ENCODE measurements at regions not wholly inside any gene's neighbourhood (a gene's known extent, or its start where the extent isn't known, plus 50 kb on each side); places are given as distances from the start of the nearest gene placed in this dataset.
A peak's percentile ranks its signal among the peaks of the same experiment; 100 is the strongest.

GRCh38 chr2:41475959-41476358 lies 571.9 kb upstream of the PKDCC start:
- DNase-seq (ENCODE audit: insufficient read length, low spot score) (no peak), FAIRE-seq (no peak)
- TF ChIP-seq SPI1 (IDR thresholded peaks at IDR 0.05; ENCODE audit: low read depth, low read length): peak; percentile 82
- TF ChIP-seq TAF1 (IDR thresholded peaks at IDR 0.05; ENCODE audit: low read depth, low read length): no peak

GRCh38 chr2:41482659-41483058 lies 565.2 kb upstream of the PKDCC start:
- no peak for TF ChIP-seq POLR2AphosphoS5 (IDR thresholded peaks at IDR 0.05; ENCODE audit: low read depth, low read length)
- TF ChIP-seq TAF1 (IDR thresholded peaks at IDR 0.05; ENCODE audit: low read depth, low read length): no peak
- no peak for TF ChIP-seq PAX5 (IDR thresholded peaks at IDR 0.05; ENCODE audit: insufficient read depth, low read length, severe bottlenecking)
- TF ChIP-seq POU2F2 (IDR thresholded peaks at IDR 0.05; ENCODE audit: low read depth, low read length): no peak
- no peak for FAIRE-seq
- no peak for DNase-seq (ENCODE audit: insufficient read length, low spot score)

- no peak for FAIRE-seq
- no peak for DNase-seq (ENCODE audit: insufficient read length, low spot score)
- no peak for TF ChIP-seq PAX5 (IDR thresholded peaks at IDR 0.05; ENCODE audit: insufficient read depth, low read length, severe bottlenecking)
Observed at GRCh38 chr2:41483226-41483625, 564.6 kb upstream of the PKDCC start.

GRCh38 chr2:41483982-41484857 lies 563.6 kb upstream of the PKDCC start:
- FAIRE-seq: no peak
- TF ChIP-seq TAF1 (IDR thresholded peaks at IDR 0.05; ENCODE audit: low read depth, low read length): no peak

GRCh38 chr2:41484858-41485234 lies 563.0 kb upstream of the PKDCC start:
- DNase-seq (ENCODE audit: insufficient read length, low spot score) (no peak), FAIRE-seq (no peak)
- TF ChIP-seq POLR2A (IDR thresholded peaks at IDR 0.05; ENCODE audit: low read depth, low read length): no peak
- TF ChIP-seq SPI1 (IDR thresholded peaks at IDR 0.05; ENCODE audit: low read depth, low read length): no peak
- TF ChIP-seq PAX5 (IDR thresholded peaks at IDR 0.05; ENCODE audit: insufficient read depth, low read length, severe bottlenecking): no peak
- no peak for TF ChIP-seq POLR2AphosphoS5 (IDR thresholded peaks at IDR 0.05; ENCODE audit: low read depth, low read length)
- no peak for TF ChIP-seq TAF1 (IDR thresholded peaks at IDR 0.05; ENCODE audit: low read depth, low read length)
- TF ChIP-seq POU2F2 (IDR thresholded peaks at IDR 0.05; ENCODE audit: low read depth, low read length): no peak

More at GRCh38 chr2:41483982-41484857, 563.6 kb upstream of the PKDCC start:
- DNase-seq (ENCODE audit: insufficient read length, low spot score): no peak

- TF ChIP-seq TAF1 (IDR thresholded peaks at IDR 0.05; ENCODE audit: low read depth, low read length): no peak
- no peak for TF ChIP-seq POLR2AphosphoS5 (IDR thresholded peaks at IDR 0.05; ENCODE audit: low read depth, low read length)
- no peak for TF ChIP-seq PAX5 (IDR thresholded peaks at IDR 0.05; ENCODE audit: insufficient read depth, low read length, severe bottlenecking)
- no peak for FAIRE-seq
- DNase-seq (ENCODE audit: insufficient read length, low spot score): no peak
Observed at GRCh38 chr2:41486948-41487347, 560.9 kb upstream of the PKDCC start.

- no peak for FAIRE-seq
- no peak for DNase-seq (ENCODE audit: insufficient read length, low spot score)
- no peak for TF ChIP-seq PAX5 (IDR thresholded peaks at IDR 0.05; ENCODE audit: insufficient read depth, low read length, severe bottlenecking)
- peak; percentile 42; the same call in 1 of the 2 replicates for TF ChIP-seq SPI1 (IDR thresholded peaks at IDR 0.05; ENCODE audit: low read depth, low read length)
Observed at GRCh38 chr2:41488888-41489287, 558.9 kb upstream of the PKDCC start.

GRCh38 chr2:41489638-41490037 lies 558.2 kb upstream of the PKDCC start:
- DNase-seq (ENCODE audit: insufficient read length, low spot score): no peak
- no peak for FAIRE-seq
- TF ChIP-seq POLR2A (IDR thresholded peaks at IDR 0.05; ENCODE audit: low read depth, low read length) (no peak), POU2F2 (IDR thresholded peaks at IDR 0.05; ENCODE audit: low read depth, low read length) (no peak), SPI1 (IDR thresholded peaks at IDR 0.05; ENCODE audit: low read depth, low read length) (no peak), TAF1 (IDR thresholded peaks at IDR 0.05; ENCODE audit: low read depth, low read length) (no peak), PAX5 (IDR thresholded peaks at IDR 0.05; ENCODE audit: insufficient read depth, low read length, severe bottlenecking) (no peak), POLR2AphosphoS5 (IDR thresholded peaks at IDR 0.05; ENCODE audit: low read depth, low read length) (no peak)

GRCh38 chr2:41495050-41495449 lies 552.8 kb upstream of the PKDCC start:
- FAIRE-seq (no peak), DNase-seq (ENCODE audit: insufficient read length, low spot score) (no peak)
- TF ChIP-seq POLR2AphosphoS5 (IDR thresholded peaks at IDR 0.05; ENCODE audit: low read depth, low read length): no peak
- no peak for TF ChIP-seq POU2F2 (IDR thresholded peaks at IDR 0.05; ENCODE audit: low read depth, low read length)
- no peak for TF ChIP-seq PAX5 (IDR thresholded peaks at IDR 0.05; ENCODE audit: insufficient read depth, low read length, severe bottlenecking)
- TF ChIP-seq TAF1 (IDR thresholded peaks at IDR 0.05; ENCODE audit: low read depth, low read length): no peak
- TF ChIP-seq POLR2A (IDR thresholded peaks at IDR 0.05; ENCODE audit: low read depth, low read length): no peak
- no peak for TF ChIP-seq SPI1 (IDR thresholded peaks at IDR 0.05; ENCODE audit: low read depth, low read length)

GRCh38 chr2:41496908-41497307 lies 550.9 kb upstream of the PKDCC start:
- FAIRE-seq (no peak), DNase-seq (ENCODE audit: insufficient read length, low spot score) (no peak)
- TF ChIP-seq POLR2AphosphoS5 (IDR thresholded peaks at IDR 0.05; ENCODE audit: low read depth, low read length): no peak
- TF ChIP-seq TAF1 (IDR thresholded peaks at IDR 0.05; ENCODE audit: low read depth, low read length): no peak
- TF ChIP-seq POLR2A (IDR thresholded peaks at IDR 0.05; ENCODE audit: low read depth, low read length): no peak
- TF ChIP-seq PAX5 (IDR thresholded peaks at IDR 0.05; ENCODE audit: insufficient read depth, low read length, severe bottlenecking): no peak
- no peak for TF ChIP-seq POU2F2 (IDR thresholded peaks at IDR 0.05; ENCODE audit: low read depth, low read length)
- no peak for TF ChIP-seq SPI1 (IDR thresholded peaks at IDR 0.05; ENCODE audit: low read depth, low read length)

- no peak for TF ChIP-seq TAF1 (IDR thresholded peaks at IDR 0.05; ENCODE audit: low read depth, low read length)
- no peak for TF ChIP-seq POU2F2 (IDR thresholded peaks at IDR 0.05; ENCODE audit: low read depth, low read length)
- no peak for TF ChIP-seq POLR2AphosphoS5 (IDR thresholded peaks at IDR 0.05; ENCODE audit: low read depth, low read length)
- no peak for TF ChIP-seq PAX5 (IDR thresholded peaks at IDR 0.05; ENCODE audit: insufficient read depth, low read length, severe bottlenecking)
- TF ChIP-seq POLR2A (IDR thresholded peaks at IDR 0.05; ENCODE audit: low read depth, low read length): no peak
- TF ChIP-seq SPI1 (IDR thresholded peaks at IDR 0.05; ENCODE audit: low read depth, low read length): no peak
- FAIRE-seq: no peak
Observed at GRCh38 chr2:41498781-41499180, 549.0 kb upstream of the PKDCC start.

More at GRCh38 chr2:41498781-41499180, 549.0 kb upstream of the PKDCC start:
- DNase-seq (ENCODE audit: insufficient read length, low spot score): no peak
